Colonic mucosa (tissue), 4 donors: ENCODE measurements at regions not wholly inside any gene's neighbourhood (a gene's known extent, or its start where the extent isn't known, plus 50 kb on each side); places are given as distances from the start of the nearest gene placed in this dataset.

Experiments
- DNase-seq: peaks from one replicate; pipeline ENCODE4 v3.0.0-alpha.2; 2020
- H3K27ac ChIP-seq: fragments of 200-600 bp; one replicate; pipeline ENCODE4 v1.8.0; 2021
- H3K27me3 ChIP-seq: fragments of 200-600 bp; one replicate; pipeline ENCODE4 v1.8.0; 2021
- H3K36me3 ChIP-seq: fragments of 200-600 bp; one replicate; pipeline ENCODE4 v1.8.0; 2021
- H3K4me1 ChIP-seq: fragments of 200-600 bp; one replicate; pipeline ENCODE4 v1.8.0; 2021; ENCODE audit warnings: mild to moderate bottlenecking
- H3K4me3 ChIP-seq: fragments of 200-600 bp; one replicate; pipeline ENCODE4 v1.8.0; 2021
- H3K9ac ChIP-seq, 2 donors: one replicate each; pipeline ENCODE4 v1.7.0; 2013; ENCODE audit warnings: control low read depth in 2 of 2, low read depth in 2 of 2, low read length in 2 of 2
- H3K9me3 ChIP-seq: fragments of 200-600 bp; one replicate; pipeline ENCODE4 v1.8.0; 2021
- CTCF ChIP-seq: fragments of 200-600 bp; IDR thresholded peaks from one replicate; pipeline ENCODE4 v1.8.0; 2022; ENCODE audit warnings: antibody characterized with exemption, mild to moderate bottlenecking
- intact Hi-C: fragments of 100-400 bp; cut with DNase I; formaldehyde crosslinking; loops from one replicate; pipeline ENCODE4 v1.14.1; 2022
- donor health status: healthy.
- donor health status: DM: no; HTN: no; CAD: no.
- donor health status: DM: no; HTN: no; CAD: no.

GRCh38 chr3:176078906-176079305 is 1118.4 kb downstream of the TBL1XR1 start:
- H3K27ac ChIP-seq: no peak overlapping the region
- no peak for TF ChIP-seq CTCF
- no peak overlapping the region for H3K4me3 ChIP-seq
- no peak overlapping the region for H3K9ac ChIP-seq
- intact Hi-C loops: no loop called here
- DNase-seq: no peak
- H3K4me1 ChIP-seq: no peaks in the 10 kb centered on the region
- no peaks in the 10 kb centered on the region for H3K9me3 ChIP-seq
- no peaks in the 10 kb centered on the region for H3K27me3 ChIP-seq
- H3K36me3 ChIP-seq: no peaks in the 10 kb centered on the region

DNA sequence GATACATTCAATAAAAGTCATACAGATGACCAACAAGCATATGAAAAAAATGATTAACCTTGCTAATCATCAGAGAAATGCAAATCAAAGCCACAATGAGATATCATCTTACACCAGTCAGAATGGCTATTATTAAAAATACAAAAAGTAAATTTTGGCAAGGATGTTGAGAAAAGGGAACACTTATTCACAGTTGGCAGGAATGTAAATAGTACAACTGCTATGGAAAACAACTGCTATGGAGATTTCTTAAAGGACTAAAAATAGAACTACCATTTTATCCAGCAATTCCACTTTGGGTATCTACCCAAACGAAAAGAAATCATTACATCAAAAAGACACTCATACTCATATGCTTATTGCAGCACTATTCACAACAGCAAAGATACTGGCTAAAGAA is 1121.8 kb downstream of the TBL1XR1 start:
- Histone ChIP-seq H3K4me1 (no peaks in the 10 kb centered on the region), H3K4me3 (no peak overlapping the region), H3K9me3 (no peaks in the 10 kb centered on the region), H3K27me3 (no peaks in the 10 kb centered on the region), H3K9ac (no peak overlapping the region), H3K27ac (no peak overlapping the region), H3K36me3 (no peaks in the 10 kb centered on the region)
- intact Hi-C loops: no loop called here
- no peak for TF ChIP-seq CTCF
- DNase-seq: no peak

DNA sequence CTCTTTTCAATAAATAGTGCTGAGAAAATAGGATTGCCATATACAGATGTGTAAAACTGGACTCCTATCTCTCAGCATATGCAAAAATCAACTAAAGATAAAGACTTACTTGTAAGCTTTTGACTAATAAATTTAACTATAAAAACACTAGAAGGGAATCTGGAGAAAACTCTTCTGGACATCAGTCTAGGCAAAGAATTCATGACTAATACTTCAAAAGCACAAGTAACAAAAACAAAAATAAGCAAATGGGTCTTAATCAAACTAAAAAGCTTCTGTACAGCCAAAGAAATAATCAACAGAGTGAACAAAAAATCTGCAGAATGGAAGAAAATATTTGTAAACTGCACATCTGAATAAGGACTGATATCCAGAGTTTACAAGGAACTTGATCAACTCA is 1122.2 kb downstream of the TBL1XR1 start:
- DNase-seq: no peak
- intact Hi-C loops: no loop called here
- no peaks in the 10 kb centered on the region for H3K36me3 ChIP-seq
- no peak overlapping the region for H3K27ac ChIP-seq
- no peak for TF ChIP-seq CTCF
- no peak overlapping the region for H3K9ac ChIP-seq
- H3K27me3 ChIP-seq: no peaks in the 10 kb centered on the region
- no peak overlapping the region for H3K4me3 ChIP-seq
- no peaks in the 10 kb centered on the region for H3K4me1 ChIP-seq
- H3K9me3 ChIP-seq: no peaks in the 10 kb centered on the region

DNA sequence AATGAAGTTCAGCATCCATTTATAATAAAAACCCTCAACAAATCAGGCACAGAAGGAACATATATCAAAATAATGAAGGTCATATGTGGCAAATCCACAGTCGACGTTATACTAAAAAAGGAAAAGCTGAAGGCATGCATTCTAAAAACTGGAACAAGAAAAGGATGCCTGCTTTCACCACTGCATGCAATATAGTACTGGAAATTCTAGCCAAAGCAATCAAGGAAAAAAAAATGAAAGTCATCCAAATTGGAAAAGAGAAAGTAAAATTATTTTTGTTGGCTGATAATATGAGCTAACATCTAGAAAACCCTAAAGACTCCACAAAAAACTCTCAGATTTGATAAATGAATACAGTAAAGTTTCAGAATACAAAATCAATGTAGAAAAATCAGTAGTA is 1123.2 kb downstream of the TBL1XR1 start:
- H3K9ac ChIP-seq: no peak overlapping the region
- no peak for TF ChIP-seq CTCF
- no peaks in the 10 kb centered on the region for H3K27me3 ChIP-seq
- intact Hi-C loops: no loop called here
- no peaks in the 10 kb centered on the region for H3K9me3 ChIP-seq
- H3K4me1 ChIP-seq: no peaks in the 10 kb centered on the region
- H3K4me3 ChIP-seq: no peak overlapping the region
- no peak for DNase-seq
- no peak overlapping the region for H3K27ac ChIP-seq
- no peaks in the 10 kb centered on the region for H3K36me3 ChIP-seq

- Histone ChIP-seq H3K4me1 (no peaks in the 10 kb centered on the region), H3K36me3 (no peaks in the 10 kb centered on the region), H3K9ac (no peak overlapping the region), H3K27me3 (no peaks in the 10 kb centered on the region), H3K9me3 (no peaks in the 10 kb centered on the region), H3K27ac (no peak overlapping the region), H3K4me3 (no peak overlapping the region)
- intact Hi-C loops: no loop called here
- TF ChIP-seq CTCF: no peak
- DNase-seq: no peak
Observed at GRCh38 chr3:176071943-176072342, 1125.3 kb downstream of the TBL1XR1 start.

DNA sequence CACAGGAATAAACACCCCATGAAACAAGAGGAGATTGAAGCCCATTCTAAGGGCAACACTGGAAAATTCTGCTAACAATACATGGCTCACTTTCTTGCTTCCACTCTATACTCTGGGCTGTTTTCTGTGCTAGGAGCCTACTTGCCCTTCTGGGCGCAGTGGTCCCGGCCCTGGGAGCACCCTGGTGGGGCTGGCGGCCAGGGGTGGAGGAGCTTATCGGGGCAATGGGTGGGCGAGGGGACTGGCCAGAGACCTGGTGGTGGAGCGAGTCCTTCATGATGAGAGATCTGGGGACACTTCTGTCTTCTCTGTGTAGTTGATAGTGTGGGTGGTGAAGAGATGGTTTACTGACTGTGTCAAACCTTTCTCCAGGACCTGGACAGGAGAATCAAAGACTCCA is 1128.5 kb downstream of the TBL1XR1 start:
- no peaks in the 10 kb centered on the region for H3K4me1 ChIP-seq
- TF ChIP-seq CTCF: no peak
- H3K27ac ChIP-seq: no peak overlapping the region
- H3K9ac ChIP-seq: no peak overlapping the region
- no peaks in the 10 kb centered on the region for H3K27me3 ChIP-seq
- H3K36me3 ChIP-seq: no peaks in the 10 kb centered on the region
- H3K4me3 ChIP-seq: no peak overlapping the region
- intact Hi-C loops: no loop called here
- H3K9me3 ChIP-seq: no peaks in the 10 kb centered on the region
- DNase-seq: no peak
